ENCODE measurements at regions not wholly inside any gene's neighbourhood (a gene's known extent, or its start where the extent isn't known, plus 50 kb on each side); places are given as distances from the start of the nearest gene placed in this dataset.

- no peaks in the 10 kb centered on the region for H3K36me3 ChIP-seq
- no peaks in the 10 kb centered on the region for H3K9me3 ChIP-seq
- no peaks in the 10 kb centered on the region for H3K27me3 ChIP-seq
- intact Hi-C loops (cut with DNase I) = no loop called here
- no peak overlapping the region for H3K4me3 ChIP-seq
- no peak for TF ChIP-seq POLR2AphosphoS5 (IDR thresholded peaks at IDR 0.05)
- TF ChIP-seq EP300 (IDR thresholded peaks at IDR 0.05) = no peak
- TF ChIP-seq POLR2A (IDR thresholded peaks at IDR 0.05) = no peak
- no peak for TF ChIP-seq CTCF (IDR thresholded peaks at IDR 0.05)
- DNase-seq = no peak
- no peak overlapping the region for H3K27ac ChIP-seq
- H3K4me1 ChIP-seq = no peaks in the 10 kb centered on the region
Observed at GRCh38 chr6:4304927-4305455, 169.6 kb upstream of the ECI2 start.

GRCh38 chr6:4303638-4304037 lies 168.3 kb upstream of the ECI2 start:
- WGBS, 2 donors = 83 to 84% methylated on average over 1 of the region's 1 CpG
- intact Hi-C loops (cut with DNase I) = no loop called here
- Histone ChIP-seq H3K27me3 (no peaks in the 10 kb centered on the region), H3K4me1 (no peaks in the 10 kb centered on the region), H3K4me3 (no peak overlapping the region), H3K27ac (no peak overlapping the region), H3K36me3 (no peaks in the 10 kb centered on the region), H3K9me3 (no peaks in the 10 kb centered on the region)
- no peak for DNase-seq
- TF ChIP-seq CTCF (IDR thresholded peaks at IDR 0.05) (no peak), POLR2AphosphoS5 (IDR thresholded peaks at IDR 0.05) (no peak), EP300 (IDR thresholded peaks at IDR 0.05) (no peak), POLR2A (IDR thresholded peaks at IDR 0.05) (no peak)

GRCh38 chr6:4302524-4302923 lies 167.1 kb upstream of the ECI2 start:
- Histone ChIP-seq H3K9me3 (no peaks in the 10 kb centered on the region), H3K27ac (no peak overlapping the region), H3K36me3 (no peaks in the 10 kb centered on the region), H3K27me3 (no peaks in the 10 kb centered on the region), H3K4me1 (no peaks in the 10 kb centered on the region), H3K4me3 (no peak overlapping the region)
- TF ChIP-seq CTCF (IDR thresholded peaks at IDR 0.05) (no peak), POLR2A (IDR thresholded peaks at IDR 0.05) (no peak), EP300 (IDR thresholded peaks at IDR 0.05) (no peak), POLR2AphosphoS5 (IDR thresholded peaks at IDR 0.05) (no peak)
- intact Hi-C loops (cut with DNase I) = no loop called here
- WGBS, 2 donors = 95 to 98% methylated on average over 2 of the region's 2 CpGs
- no peak for DNase-seq

- no peaks in the 10 kb centered on the region for H3K4me1 ChIP-seq
- H3K9me3 ChIP-seq = no peaks in the 10 kb centered on the region
- H3K27me3 ChIP-seq = no peaks in the 10 kb centered on the region
- intact Hi-C loops (cut with DNase I) = no loop called here
- no peak overlapping the region for H3K4me3 ChIP-seq
- H3K36me3 ChIP-seq = no peaks in the 10 kb centered on the region
- WGBS, 2 donors = 64 to 72% methylated on average over 2 of the region's 2 CpGs
- DNase-seq = no peak
- H3K27ac ChIP-seq = no peak overlapping the region
- TF ChIP-seq EP300 (IDR thresholded peaks at IDR 0.05) = no peak
- no peak for TF ChIP-seq POLR2AphosphoS5 (IDR thresholded peaks at IDR 0.05)
- TF ChIP-seq POLR2A (IDR thresholded peaks at IDR 0.05) = no peak
- TF ChIP-seq CTCF (IDR thresholded peaks at IDR 0.05) = no peak
Observed at GRCh38 chr6:4301871-4302270, 166.5 kb upstream of the ECI2 start.

- TF ChIP-seq POLR2A (IDR thresholded peaks at IDR 0.05) (no peak), POLR2AphosphoS5 (IDR thresholded peaks at IDR 0.05) (no peak), EP300 (IDR thresholded peaks at IDR 0.05) (no peak), CTCF (IDR thresholded peaks at IDR 0.05) (no peak)
- no peaks in the 10 kb centered on the region for H3K4me1 ChIP-seq
- no peak for DNase-seq
- 84 to 86% methylated on average over 5 of the region's 5 CpGs for WGBS, 2 donors
- H3K9me3 ChIP-seq = no peaks in the 10 kb centered on the region
- intact Hi-C loops (cut with DNase I) = no loop called here
- H3K27me3 ChIP-seq = no peaks in the 10 kb centered on the region
- no peak overlapping the region for H3K4me3 ChIP-seq
- H3K36me3 ChIP-seq = no peaks in the 10 kb centered on the region
- no peak overlapping the region for H3K27ac ChIP-seq
Observed at GRCh38 chr6:4300917-4301316, 165.5 kb upstream of the ECI2 start.

Measured in sigmoid colon (tissue), 6 donors.